NCI-H345 treated with DMSO at 0.1 percent for 48 hours (cell line): ENCODE measurements at regions not wholly inside any gene's neighbourhood (a gene's known extent, or its start where the extent isn't known, plus 50 kb on each side); places are given as distances from the start of the nearest gene placed in this dataset.

ENCODE experiments used
- DNase-seq: peaks from one replicate; lab custom pipeline; 2025; ENCODE audit not compliant: unreplicated experiment; lab: John Stamatoyannopoulos, UW

- no peak for DNase-seq
Measured at GRCh38 chr11:112884012-112884767, 77.0 kb upstream of the NCAM1 start.

- no peak for DNase-seq
Measured at GRCh38 chr11:112885744-112886433, 75.3 kb upstream of the NCAM1 start.

- no peak for DNase-seq
Measured at GRCh38 chr11:112886434-112887370, 74.5 kb upstream of the NCAM1 start.

GRCh38 chr11:112889446-112889845 lies 71.8 kb upstream of the NCAM1 start:
- DNase-seq = no peak

- no peak for DNase-seq
Measured at GRCh38 chr11:112899235-112900006, 61.8 kb upstream of the NCAM1 start.

- no peak for DNase-seq
Measured at GRCh38 chr11:112901924-112902323, 59.3 kb upstream of the NCAM1 start.

- DNase-seq = no peak
Measured at GRCh38 chr11:112902361-112903011, 58.7 kb upstream of the NCAM1 start.

- no peak for DNase-seq
Measured at GRCh38 chr11:112903340-112903739, 57.9 kb upstream of the NCAM1 start.

GRCh38 chr11:112911124-112911523 lies 50.1 kb upstream of the NCAM1 start:
- no peak for DNase-seq
